HEK293 (cell line): ENCODE measurements at regions not wholly inside any gene's neighbourhood (a gene's known extent, or its start where the extent isn't known, plus 50 kb on each side); places are given as distances from the start of the nearest gene placed in this dataset.

ENCODE experiments used
- CTCF ChIA-PET: fragments of 350-600 bp; formaldehyde crosslinking; extraction: SDS; loops from one replicate; lab custom pipeline; 2021; ENCODE audit warnings: antibody characterized with exemption; lab: Yijun Ruan, JAX
- POLR2A ChIA-PET: fragments of 300-600 bp; formaldehyde crosslinking; extraction: SDS; loops from one replicate; lab custom pipeline; 2020; ENCODE audit warnings: antibody characterized with exemption, inconsistent platforms; lab: Yijun Ruan, JAX
- H3K27ac ChIP-seq: fragments of 200-500 bp; sonication (Bioruptor generic); 2 replicates; pipeline ENCODE4 v1.5.1; 2014; ENCODE audit warnings: low read depth, low read length, control low read depth, inconsistent platforms; ENCODE audit errors: extremely low read depth
- H3K36me3 ChIP-seq, 2 experiments: fragments of 200-500 bp in 1 of 2; sonication (Bioruptor generic) in 1 of 2; 1 replicate in 1 of 2; 2 replicates in 1 of 2; pipeline ENCODE4 v1.5.1; 2014 to 2017; ENCODE audit warnings: inconsistent platforms in 2 of 2, low read length in 2 of 2; ENCODE audit not compliant: control insufficient read depth in 2 of 2, insufficient read depth in 1 of 2
- H3K4me1 ChIP-seq: fragments of 200-500 bp; sonication (Bioruptor generic); 2 replicates; pipeline ENCODE4 v1.5.1; 2014; ENCODE audit warnings: mild to moderate bottlenecking, low read length, inconsistent platforms; ENCODE audit not compliant: control insufficient read depth, insufficient read depth
- H3K4me3 ChIP-seq: 2 replicates; pipeline ENCODE4 v1.5.1; 2011; ENCODE audit warnings: low read depth, mild to moderate bottlenecking, control low read depth, low read length, moderate library complexity
- H3K9me3 ChIP-seq: fragments of 200-500 bp; sonication (Bioruptor generic); 2 replicates; pipeline ENCODE4 v1.5.1; 2014; ENCODE audit warnings: low read depth, low read length, inconsistent platforms; ENCODE audit not compliant: control insufficient read depth, insufficient read depth
- FEZF1 ChIP-seq: fragments of 450-650 bp; formaldehyde crosslinking; IDR thresholded peaks from 2 replicates; pipeline ENCODE4 v1.5.1; 2016; ENCODE audit warnings: missing biosample characterization, missing genetic modification characterization
- GLIS1 ChIP-seq: fragments of 450-650 bp; formaldehyde crosslinking; IDR thresholded peaks from 2 replicates; pipeline ENCODE4 v1.5.1; 2016; ENCODE audit warnings: missing biosample characterization, missing genetic modification characterization
- IKZF3 ChIP-seq: fragments of 450-650 bp; IDR thresholded peaks from 2 replicates; pipeline ENCODE4 v1.5.0; 2018; ENCODE audit warnings: missing biosample characterization, mild to moderate bottlenecking, missing genetic modification characterization, moderate library complexity
- SCRT2 ChIP-seq: fragments of 450-650 bp; formaldehyde crosslinking; IDR thresholded peaks from 2 replicates; pipeline ENCODE4 v1.5.1; 2016; ENCODE audit warnings: missing biosample characterization, missing genetic modification characterization
- SP3 ChIP-seq: fragments of 450-650 bp; formaldehyde crosslinking; IDR thresholded peaks from 2 replicates; pipeline ENCODE4 v1.5.1; 2016; ENCODE audit warnings: missing biosample characterization, missing genetic modification characterization
- TCF7L2 ChIP-seq: IDR thresholded peaks from 2 replicates; pipeline ENCODE4 v1.6.1; 2011; ENCODE audit warnings: low read depth, mild to moderate bottlenecking, inconsistent platforms, low read length, moderate library complexity, borderline replicate concordance
- ZBTB21 ChIP-seq: fragments of 450-650 bp; formaldehyde crosslinking; IDR thresholded peaks from 2 replicates; pipeline ENCODE4 v1.5.1; 2017; ENCODE audit warnings: missing biosample characterization, missing genetic modification characterization
- ZBTB48 ChIP-seq: fragments of 450-650 bp; formaldehyde crosslinking; IDR thresholded peaks from 2 replicates; pipeline ENCODE4 v1.5.1; 2016; ENCODE audit warnings: missing biosample characterization, missing genetic modification characterization
- ZIC2 ChIP-seq: fragments of 450-650 bp; formaldehyde crosslinking; IDR thresholded peaks from 2 replicates; pipeline ENCODE4 v1.5.1; 2016; ENCODE audit warnings: missing biosample characterization, missing genetic modification characterization
- ZNF133 ChIP-seq: fragments of 450-650 bp; formaldehyde crosslinking; IDR thresholded peaks from 2 replicates; pipeline ENCODE4 v1.5.1; 2016; ENCODE audit warnings: missing biosample characterization, missing genetic modification characterization
- ZNF138 ChIP-seq: fragments of 450-650 bp; formaldehyde crosslinking; IDR thresholded peaks from 2 replicates; pipeline ENCODE4 v1.5.1; 2016; ENCODE audit warnings: missing biosample characterization, missing genetic modification characterization, borderline replicate concordance
- ZNF16 ChIP-seq: fragments of 450-650 bp; formaldehyde crosslinking; IDR thresholded peaks from 2 replicates; pipeline ENCODE4 v1.5.1; 2016; ENCODE audit warnings: low read depth, missing biosample characterization, missing genetic modification characterization
- ZNF169 ChIP-seq: fragments of 450-650 bp; formaldehyde crosslinking; IDR thresholded peaks from 2 replicates; pipeline ENCODE4 v1.5.1; 2016; ENCODE audit warnings: missing biosample characterization, missing genetic modification characterization
- ZNF184 ChIP-seq: fragments of 450-650 bp; IDR thresholded peaks from 2 replicates; pipeline ENCODE4 v1.5.1; 2018; ENCODE audit warnings: missing biosample characterization, mild to moderate bottlenecking, missing genetic modification characterization
- ZNF274 ChIP-seq, 2 experiments: fragments of 200-500 bp in 1 of 2; fragments of 450-650 bp in 1 of 2; sonication (Bioruptor generic) in 1 of 2; formaldehyde crosslinking in 1 of 2; IDR thresholded peaks; 2 replicates each; pipeline versions ENCODE4 v1.5.1 to v1.6.1; 2014 to 2016; ENCODE audit warnings: borderline replicate concordance in 1 of 2, inconsistent platforms in 1 of 2, low read length in 1 of 2, missing biosample characterization in 1 of 2, missing genetic modification characterization in 1 of 2
- ZNF501 ChIP-seq: fragments of 450-650 bp; formaldehyde crosslinking; IDR thresholded peaks from 2 replicates; pipeline ENCODE4 v1.5.1; 2016; ENCODE audit warnings: missing biosample characterization, missing genetic modification characterization
- ZNF521 ChIP-seq: fragments of 450-650 bp; formaldehyde crosslinking; IDR thresholded peaks from 2 replicates; pipeline ENCODE4 v1.5.1; 2017; ENCODE audit warnings: missing biosample characterization, mild to moderate bottlenecking, missing genetic modification characterization
- ZNF596 ChIP-seq: fragments of 450-650 bp; IDR thresholded peaks from 2 replicates; pipeline ENCODE4 v1.5.0; 2018; ENCODE audit warnings: missing biosample characterization, mild to moderate bottlenecking, missing genetic modification characterization, moderate library complexity
- ZNF664 ChIP-seq: fragments of 450-650 bp; formaldehyde crosslinking; IDR thresholded peaks from 2 replicates; pipeline ENCODE4 v1.5.1; 2016; ENCODE audit warnings: missing biosample characterization, missing genetic modification characterization
- ZNF776 ChIP-seq: fragments of 450-650 bp; formaldehyde crosslinking; IDR thresholded peaks from 2 replicates; pipeline ENCODE4 v1.5.0; 2017; ENCODE audit warnings: missing biosample characterization, missing genetic modification characterization, borderline replicate concordance
- ZNF777 ChIP-seq: fragments of 450-650 bp; formaldehyde crosslinking; IDR thresholded peaks from 2 replicates; pipeline ENCODE4 v1.5.1; 2017; ENCODE audit warnings: missing biosample characterization, missing genetic modification characterization, borderline replicate concordance
- TF ChIP-seq, protein P1 (sequence below): fragments of 450-650 bp; formaldehyde crosslinking; IDR thresholded peaks from 2 replicates; pipeline ENCODE4 v1.5.1; 2016; ENCODE audit warnings: missing biosample characterization, missing genetic modification characterization
- TF ChIP-seq, protein P2 (sequence below): fragments of 450-650 bp; formaldehyde crosslinking; IDR thresholded peaks from 2 replicates; pipeline ENCODE4 v1.5.1; 2016; ENCODE audit warnings: missing biosample characterization, missing genetic modification characterization, low read depth

DNA sequence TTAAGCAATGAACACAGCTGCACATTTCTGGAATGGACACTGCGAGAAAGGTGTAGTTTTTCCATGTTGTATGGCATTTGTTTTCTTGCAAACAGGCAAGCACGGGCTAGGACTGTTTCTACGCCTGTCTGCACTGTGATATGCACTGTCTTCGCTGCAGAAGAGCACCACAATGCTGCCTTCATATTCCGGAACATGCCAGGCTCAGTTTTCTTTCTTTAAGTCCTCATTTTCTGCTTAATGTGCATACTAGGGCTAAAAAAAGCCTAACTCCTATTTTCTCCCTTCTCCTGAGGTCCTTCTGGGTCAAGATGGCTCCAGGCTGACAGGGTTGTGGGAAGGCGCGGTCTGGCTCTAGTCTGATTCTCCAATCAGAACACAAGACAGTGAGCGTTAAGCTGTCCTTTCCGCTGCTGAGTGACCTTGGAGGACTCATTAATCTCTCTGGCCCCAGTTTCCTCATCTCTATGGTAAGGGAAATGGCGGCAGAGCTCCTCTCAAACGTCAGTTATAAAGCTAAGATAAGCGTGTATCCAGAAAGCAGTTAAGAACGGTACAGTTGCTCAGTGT lies 379.9 kb downstream of the C6orf118 start (continued):
- TF ChIP-seq ZNF274 (IDR thresholded peaks at IDR 0.05; ENCODE audit: low read length) (no peak), ZNF274 (tag by site-specific recombination; IDR thresholded peaks at IDR 0.05; ENCODE audit: borderline replicate concordance) (no peak), ZNF776 (no peak), ZIC2 (no peak), ZNF16 (no peak), ZBTB21 (tag by site-specific recombination) (no peak), FEZF1 (tag by site-specific recombination) (no peak), TCF7L2 (no peak), ZNF133 (tag by site-specific recombination) (no peak)
- TF ChIP-seq, protein P1, sequence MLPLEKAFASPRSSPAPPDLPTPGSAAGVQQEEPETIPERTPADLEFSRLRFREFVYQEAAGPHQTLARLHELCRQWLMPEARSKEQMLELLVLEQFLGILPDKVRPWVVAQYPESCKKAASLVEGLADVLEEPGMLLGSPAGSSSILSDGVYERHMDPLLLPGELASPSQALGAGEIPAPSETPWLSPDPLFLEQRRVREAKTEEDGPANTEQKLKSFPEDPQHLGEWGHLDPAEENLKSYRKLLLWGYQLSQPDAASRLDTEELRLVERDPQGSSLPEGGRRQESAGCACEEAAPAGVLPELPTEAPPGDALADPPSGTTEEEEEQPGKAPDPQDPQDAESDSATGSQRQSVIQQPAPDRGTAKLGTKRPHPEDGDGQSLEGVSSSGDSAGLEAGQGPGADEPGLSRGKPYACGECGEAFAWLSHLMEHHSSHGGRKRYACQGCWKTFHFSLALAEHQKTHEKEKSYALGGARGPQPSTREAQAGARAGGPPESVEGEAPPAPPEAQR (tag by site-specific recombination): no peak

DNA sequence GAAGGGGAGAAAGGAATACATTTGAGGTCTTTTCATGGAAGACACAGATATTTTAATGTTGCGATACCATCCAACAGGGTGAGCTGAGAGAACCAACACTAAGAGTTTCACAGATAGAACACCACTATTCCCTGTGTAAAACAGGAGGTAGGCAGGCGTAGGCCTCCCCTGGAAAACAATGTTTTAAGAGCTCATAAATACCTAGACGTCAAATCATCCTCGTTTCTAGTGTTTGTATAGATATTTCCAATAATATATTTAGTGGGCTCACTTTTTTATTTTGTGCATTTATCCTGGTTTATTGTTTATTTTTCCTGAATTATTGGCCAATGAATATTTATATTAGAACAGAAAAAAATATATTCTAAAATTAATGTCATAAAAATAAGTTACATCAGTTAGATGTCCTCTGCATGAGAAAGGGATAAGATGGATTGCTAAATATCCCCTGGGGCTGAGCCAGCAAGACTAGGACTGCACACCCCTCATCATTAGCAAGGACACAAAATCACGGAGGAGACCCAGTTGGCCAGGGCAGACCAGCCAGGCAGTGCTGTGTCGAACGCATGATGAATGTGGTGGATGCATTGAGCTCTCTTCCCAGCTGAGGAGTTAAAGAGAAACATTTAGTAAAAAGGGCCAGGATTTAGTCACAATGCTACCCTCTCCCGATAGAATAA lies 380.5 kb downstream of the C6orf118 start:
- Histone ChIP-seq H3K4me3 (no peak overlapping the region), H3K36me3 (no peaks in the 10 kb centered on the region), H3K9me3 (no peaks in the 10 kb centered on the region), H3K4me1 (no peaks in the 10 kb centered on the region), H3K27ac (no peak overlapping the region)
- ChIA-PET POLR2A (no interaction called here), CTCF (interaction anchor here (0.6 to 3.0 kb wide), 9 partner anchors 8 to 929 kb away, joined by 3 to 12 read pairs (median 3); no protein-coding TSS in a partner anchor)
- TF ChIP-seq IKZF3 (tag by site-specific recombination) (no peak), ZNF664 (tag by site-specific recombination) (no peak), ZNF596 (no peak), SP3 (no peak), ZNF501 (tag by site-specific recombination) (no peak), ZNF138 (no peak), ZNF521 (no peak), ZNF777 (no peak), ZNF184 (tag by site-specific recombination) (no peak), GLIS1 (tag by site-specific recombination) (no peak), ZNF169 (tag by site-specific recombination) (no peak), ZBTB48 (tag by site-specific recombination) (no peak), SCRT2 (no peak)
- TF ChIP-seq, protein P2, sequence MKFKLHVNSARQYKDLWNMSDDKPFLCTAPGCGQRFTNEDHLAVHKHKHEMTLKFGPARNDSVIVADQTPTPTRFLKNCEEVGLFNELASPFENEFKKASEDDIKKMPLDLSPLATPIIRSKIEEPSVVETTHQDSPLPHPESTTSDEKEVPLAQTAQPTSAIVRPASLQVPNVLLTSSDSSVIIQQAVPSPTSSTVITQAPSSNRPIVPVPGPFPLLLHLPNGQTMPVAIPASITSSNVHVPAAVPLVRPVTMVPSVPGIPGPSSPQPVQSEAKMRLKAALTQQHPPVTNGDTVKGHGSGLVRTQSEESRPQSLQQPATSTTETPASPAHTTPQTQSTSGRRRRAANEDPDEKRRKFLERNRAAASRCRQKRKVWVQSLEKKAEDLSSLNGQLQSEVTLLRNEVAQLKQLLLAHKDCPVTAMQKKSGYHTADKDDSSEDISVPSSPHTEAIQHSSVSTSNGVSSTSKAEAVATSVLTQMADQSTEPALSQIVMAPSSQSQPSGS (tag by site-specific recombination): no peak
